HG03558 (cell line): ENCODE measurements at regions not wholly inside any gene's neighbourhood (a gene's known extent, or its start where the extent isn't known, plus 50 kb on each side); places are given as distances from the start of the nearest gene placed in this dataset.

Experiments used
- ATAC-seq: cut with Tn5 transposase; IDR thresholded peaks from one replicate; pipeline ENCODE4 v1.9.1; 2021; ENCODE audit warnings: moderate number of reproducible peaks; ENCODE audit not compliant: unreplicated experiment; ENCODE audit errors: extremely low read depth

DNA sequence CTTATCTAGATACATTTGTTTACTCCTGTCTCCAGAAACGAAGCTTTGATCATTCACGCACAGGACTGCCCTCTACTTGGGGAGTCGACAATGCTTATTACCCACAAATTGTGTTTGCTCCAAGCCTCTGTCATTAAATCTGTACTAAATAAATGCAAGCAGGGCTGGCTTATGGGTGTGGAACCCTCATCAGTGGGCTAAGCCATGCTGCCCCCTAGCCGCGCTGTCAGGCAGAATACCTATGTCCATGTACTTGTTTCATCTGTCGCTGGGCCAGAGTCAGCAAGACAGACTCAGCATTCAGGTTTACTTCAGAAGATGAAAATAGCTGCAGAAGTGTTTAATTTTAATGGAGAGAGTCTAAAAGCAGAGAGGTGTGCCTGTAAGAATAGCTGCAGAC, 110.0 kb upstream of the PRR20A start:
- no peak for ATAC-seq

DNA sequence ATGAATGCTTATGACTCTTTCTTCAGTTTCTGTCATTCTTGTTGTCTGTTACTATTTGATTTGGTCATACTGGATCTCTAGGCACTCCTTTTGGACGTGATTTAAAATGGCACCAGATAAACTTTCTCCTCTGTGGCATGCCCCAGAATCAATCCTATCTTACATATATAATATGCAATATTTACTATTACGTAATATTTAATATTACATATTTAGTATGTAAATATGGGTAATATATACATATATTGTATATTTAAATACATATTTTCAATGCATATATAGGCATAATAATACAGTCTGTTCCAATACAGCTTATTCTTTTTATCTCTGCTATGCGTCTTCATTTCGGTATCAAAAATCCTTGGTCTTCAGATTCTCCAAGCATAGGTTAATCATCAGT, 104.4 kb upstream of the PRR20A start:
- no peak for ATAC-seq

DNA sequence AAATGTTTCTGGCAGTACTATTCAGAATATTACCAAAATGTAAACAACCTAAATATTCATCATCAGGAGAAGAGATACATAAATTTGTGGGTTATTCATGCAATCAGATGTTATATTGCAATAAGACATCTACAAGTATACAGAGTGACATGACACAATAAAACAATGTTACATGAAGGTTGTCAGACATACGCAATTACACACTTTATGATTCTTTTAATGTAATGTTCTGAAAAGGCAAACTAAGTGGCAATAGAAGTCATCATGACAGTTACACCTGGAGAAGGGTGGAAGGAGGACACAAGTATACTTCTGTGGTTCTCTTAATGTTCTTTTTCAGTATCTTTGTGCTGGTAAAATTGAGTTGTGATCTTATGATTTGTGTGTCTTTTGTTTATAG, 95.8 kb upstream of the PRR20A start:
- no peak for ATAC-seq

DNA sequence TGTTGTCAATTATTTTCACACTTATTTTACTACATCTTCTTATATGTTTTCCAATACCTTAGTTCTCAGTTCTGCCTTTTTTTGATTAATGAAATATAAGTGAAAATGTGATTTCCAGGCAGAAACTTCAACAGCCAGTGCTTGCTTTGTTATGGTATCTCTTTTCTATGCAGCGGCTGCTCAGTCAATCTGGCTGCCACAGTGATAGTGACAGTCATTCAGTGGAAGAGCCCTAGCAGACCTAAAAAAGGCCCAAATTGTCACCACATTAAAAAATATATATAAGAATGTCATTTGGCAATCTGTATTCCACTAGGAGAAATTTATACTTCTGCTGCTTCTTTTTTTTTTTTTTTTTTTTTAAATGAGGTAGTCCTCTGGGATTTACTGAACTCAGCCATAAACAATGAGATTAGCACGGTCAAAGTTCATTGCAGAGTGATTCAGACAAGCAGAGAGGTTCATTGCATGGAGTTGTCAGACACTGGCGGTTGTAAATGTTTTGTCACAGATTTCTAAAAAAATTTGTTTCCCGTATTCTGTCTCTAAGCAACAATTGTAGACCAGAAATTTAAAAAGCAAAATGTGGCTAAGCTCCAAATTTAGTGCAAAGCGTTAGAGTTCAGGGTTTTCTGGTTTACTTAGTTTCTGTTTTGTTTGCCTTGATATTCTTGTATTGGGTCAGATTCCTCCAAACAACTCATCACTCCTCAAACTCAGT, 94.7 kb upstream of the PRR20A start:
- ATAC-seq = no peak

DNA sequence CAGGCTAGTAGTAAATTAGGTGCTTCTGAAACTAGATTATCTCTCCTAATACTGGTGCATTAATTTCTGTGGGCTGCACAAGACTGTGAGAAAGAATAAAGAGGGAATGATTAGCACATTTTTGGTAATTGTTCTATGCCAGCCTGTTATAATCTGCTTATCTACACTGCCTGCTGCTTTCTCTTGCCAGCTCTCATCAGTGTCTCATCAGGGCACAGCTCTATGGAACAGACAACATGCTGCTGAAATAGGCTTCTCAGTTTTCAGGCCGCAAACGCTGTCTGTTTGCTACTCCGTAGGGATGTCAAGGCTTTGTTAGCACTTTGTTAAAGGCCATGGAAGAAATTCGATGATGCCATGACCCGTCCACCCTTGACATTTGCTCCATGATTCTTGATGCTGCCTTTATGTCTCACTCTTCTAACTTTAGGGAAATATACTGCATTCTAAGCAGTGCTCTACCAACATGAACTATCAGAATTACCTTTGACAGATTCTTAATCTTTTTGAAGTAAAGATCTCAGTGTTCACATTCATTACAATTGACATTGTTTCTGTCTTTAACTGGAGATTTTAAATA, 84.0 kb upstream of the PRR20A start:
- no peak for ATAC-seq

DNA sequence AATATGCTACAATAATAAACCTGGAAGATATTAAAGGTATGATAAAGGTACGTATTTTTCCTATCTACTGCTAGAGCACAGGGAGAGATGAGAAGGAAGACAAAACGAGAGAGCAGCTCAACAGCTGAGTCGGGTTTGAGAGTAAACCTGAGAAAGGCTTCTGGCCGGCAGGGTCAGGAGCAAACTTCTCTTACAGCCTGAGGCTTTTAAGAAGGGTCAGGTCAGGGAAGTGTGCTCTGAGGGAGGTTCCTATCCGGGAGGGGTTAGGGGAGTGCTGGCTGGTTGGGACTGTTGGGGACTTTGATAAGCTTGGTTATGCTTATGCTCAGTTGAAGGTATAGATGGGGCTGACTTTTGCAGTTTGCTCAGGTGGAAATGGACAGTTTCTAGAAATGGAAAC, 77.7 kb upstream of the PRR20A start:
- ATAC-seq = no peak

DNA sequence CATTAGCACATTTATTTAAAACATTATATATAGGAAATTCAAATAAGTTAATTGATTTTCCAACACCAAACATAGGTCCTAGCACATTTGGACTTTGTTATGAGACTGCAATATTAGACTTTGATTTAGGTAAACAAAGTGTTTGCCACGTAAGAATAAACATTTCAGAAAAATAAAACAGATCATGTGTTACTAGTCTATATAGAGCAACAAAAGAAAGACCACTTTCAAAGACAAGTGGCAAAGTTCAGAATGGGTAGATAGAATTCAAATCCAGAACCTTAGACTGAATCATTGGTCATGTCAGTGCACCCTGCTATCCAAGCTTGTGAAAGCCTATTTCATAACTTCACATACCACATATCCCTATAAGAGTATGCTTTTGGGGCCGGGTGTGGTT, 66.7 kb upstream of the PRR20A start:
- ATAC-seq = no peak

GRCh38 chr13:57075588-57075987, 65.1 kb upstream of the PRR20A start:
- ATAC-seq = no peak

- ATAC-seq = no peak
Observed at GRCh38 chr13:57087006-57087405, 53.7 kb upstream of the PRR20A start.
